ENCODE measurements at regions not wholly inside any gene's neighbourhood (a gene's known extent, or its start where the extent isn't known, plus 50 kb on each side); places are given as distances from the start of the nearest gene placed in this dataset.

DNA sequence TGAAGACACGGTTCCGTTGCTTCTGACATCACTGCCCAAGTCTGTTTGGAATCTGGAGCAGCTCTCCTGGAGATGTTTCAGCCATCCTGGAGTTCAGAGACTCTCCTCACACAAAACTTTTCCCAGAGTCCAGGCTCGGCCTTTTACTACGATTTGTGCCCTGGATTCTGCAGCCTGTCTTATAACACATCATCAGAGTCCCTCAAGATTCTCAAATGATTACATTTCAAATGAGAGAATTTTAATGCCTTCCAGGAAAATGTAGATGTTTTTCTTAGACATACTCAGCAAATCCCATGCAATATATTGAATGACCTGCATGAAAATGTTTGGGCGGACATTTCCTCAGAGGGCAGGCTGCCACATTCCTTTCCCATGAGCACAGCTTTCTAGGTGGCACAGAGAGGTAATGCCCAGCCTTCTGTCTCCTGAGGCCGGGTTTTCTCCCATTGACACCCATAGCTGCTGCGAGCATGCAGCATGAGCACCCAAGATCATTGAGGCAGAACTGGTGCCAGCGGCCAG lies 129.1 kb downstream of the SNX19 start:
- Histone ChIP-seq H3K27ac (no peak overlapping the region), H3K4me3 (no peak overlapping the region)
- no peak for TF ChIP-seq CTCF (IDR thresholded peaks at IDR 0.05)
- DNase-seq (ENCODE audit: low spot score): no peak

- Histone ChIP-seq H3K27ac (no peak overlapping the region), H3K4me3 (no peak overlapping the region)
- DNase-seq (ENCODE audit: low spot score): no peak
- no peak for TF ChIP-seq CTCF (IDR thresholded peaks at IDR 0.05)
Observed at GRCh38 chr11:130787973-130788570, 128.2 kb downstream of the SNX19 start.

DNA sequence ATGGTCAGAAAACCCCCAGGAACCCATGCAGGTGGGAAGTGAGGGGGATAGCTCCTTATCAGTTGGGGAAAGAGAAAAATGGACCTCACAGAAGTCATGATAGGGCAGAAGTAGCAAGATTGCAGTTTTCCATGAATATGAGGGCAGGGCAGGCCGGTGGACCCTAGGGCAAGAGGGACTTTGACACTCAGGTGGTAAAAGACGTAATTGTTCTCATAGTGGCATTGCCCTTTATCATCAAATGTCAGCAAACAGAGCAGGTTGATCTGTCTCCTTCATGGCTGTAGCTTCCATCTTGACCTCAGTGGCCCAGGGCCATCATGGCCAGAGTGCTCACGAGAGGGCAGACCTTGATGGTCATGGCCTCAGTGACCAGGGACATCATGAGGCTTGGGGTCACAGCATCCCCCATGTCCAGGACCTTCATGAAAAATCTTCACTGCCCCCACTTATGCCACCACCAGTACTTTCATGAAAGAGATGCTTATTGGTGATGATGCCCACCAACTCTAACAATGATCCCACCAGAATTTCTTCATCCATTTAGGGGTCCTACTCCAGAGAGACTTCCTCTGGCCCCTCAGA lies 127.1 kb downstream of the SNX19 start:
- Histone ChIP-seq H3K4me3 (no peak overlapping the region), H3K27ac (no peak overlapping the region)
- TF ChIP-seq CTCF (IDR thresholded peaks at IDR 0.05): no peak
- no peak for DNase-seq (ENCODE audit: low spot score)

- H3K27ac ChIP-seq: no peak overlapping the region
- no peak for TF ChIP-seq CTCF (IDR thresholded peaks at IDR 0.05)
- no peak overlapping the region for H3K4me3 ChIP-seq
- DNase-seq (ENCODE audit: low spot score): no peak
Observed at GRCh38 chr11:130790689-130791088, 125.6 kb downstream of the SNX19 start.

DNA sequence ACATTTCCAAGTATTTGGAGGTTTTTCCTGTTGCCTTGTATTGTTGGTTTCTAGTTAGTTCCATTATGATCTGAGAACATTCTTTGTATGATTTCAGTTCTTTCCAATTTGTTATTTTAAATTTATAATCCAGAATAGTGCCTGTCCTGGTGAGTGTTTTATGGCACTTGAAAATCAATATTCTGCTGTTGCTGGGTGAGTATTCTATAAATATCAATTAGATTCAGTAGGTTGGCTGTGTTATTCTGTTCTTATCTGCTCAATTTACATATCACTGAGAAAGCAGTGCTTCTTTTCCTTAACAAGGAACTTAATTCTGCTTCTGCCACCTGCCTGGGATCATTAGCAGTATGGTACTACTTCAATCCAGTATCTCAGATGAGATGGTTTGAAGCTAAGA lies 123.5 kb downstream of the SNX19 start:
- Histone ChIP-seq H3K4me3 (no peak overlapping the region), H3K27ac (no peak overlapping the region)
- no peak for TF ChIP-seq CTCF (IDR thresholded peaks at IDR 0.05)
- no peak for DNase-seq (ENCODE audit: low spot score)

DNA sequence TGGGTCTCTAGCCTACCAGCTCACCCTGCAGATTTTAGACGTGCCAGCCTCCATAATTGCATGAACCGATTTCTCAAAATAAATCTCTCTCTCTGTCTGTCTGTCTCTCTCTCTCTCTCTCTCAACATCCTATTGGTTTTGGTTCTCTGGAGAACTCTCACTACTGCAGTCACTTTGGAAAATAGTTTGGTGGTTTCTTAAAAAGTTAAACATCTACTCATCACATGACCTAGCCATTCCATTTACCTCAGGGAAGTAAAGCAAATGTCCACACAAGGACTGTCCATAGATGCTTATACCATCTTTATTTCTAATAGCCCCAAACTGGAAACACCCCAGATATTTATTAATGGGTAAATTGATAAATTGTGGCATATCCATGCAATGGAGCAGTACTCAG lies 119.5 kb downstream of the SNX19 start:
- Histone ChIP-seq H3K4me3 (no peak overlapping the region), H3K27ac (no peak overlapping the region)
- no peak for TF ChIP-seq CTCF (IDR thresholded peaks at IDR 0.05)
- DNase-seq (ENCODE audit: low spot score): no peak

GRCh38 chr11:130798280-130798679 lies 118.0 kb downstream of the SNX19 start:
- Histone ChIP-seq H3K27ac (no peak overlapping the region), H3K4me3 (no peak overlapping the region)
- no peak for DNase-seq (ENCODE audit: low spot score)
- TF ChIP-seq CTCF (IDR thresholded peaks at IDR 0.05): no peak
